ENCODE measurements at regions not wholly inside any gene's neighbourhood (a gene's known extent, or its start where the extent isn't known, plus 50 kb on each side); places are given as distances from the start of the nearest gene placed in this dataset.

- Histone ChIP-seq H3K27me3 (no peaks in the 10 kb centered on the region), H3K4me1 (peaks cover 0 to 6% (median 0%) of the 10 kb centered on the region in 4 donors), H3K9me3 (no peaks in the 10 kb centered on the region), H3K27ac (no peak overlapping the region), H3K4me3 (no peak overlapping the region), H3K36me3 (no peaks in the 10 kb centered on the region)
- TF ChIP-seq CTCF (IDR thresholded peaks at IDR 0.05), result no peak
- no peak for TF ChIP-seq EP300 (IDR thresholded peaks at IDR 0.05)
- TF ChIP-seq POLR2A (IDR thresholded peaks at IDR 0.05), result no peak
- no peak for DNase-seq (ENCODE audit: low spot score in 2 of 2)
- 8 to 12% methylated on average over 3 of the region's 3 CpGs for WGBS, 2 donors
These were observed 281.9 kb upstream of the DPH6 start for GRCh38 chr15:35827911-35828310.

GRCh38 chr15:35833581-35833980, 287.6 kb upstream of the DPH6 start:
- 89 to 92% methylated on average over 1 of the region's 1 CpG for WGBS, 2 donors
- Histone ChIP-seq H3K27ac (no peak overlapping the region), H3K9me3 (no peaks in the 10 kb centered on the region), H3K36me3 (no peaks in the 10 kb centered on the region), H3K27me3 (no peaks in the 10 kb centered on the region), H3K4me1 (no peaks in the 10 kb centered on the region), H3K4me3 (no peak overlapping the region)
- no peak for TF ChIP-seq CTCF (IDR thresholded peaks at IDR 0.05)
- no peak for TF ChIP-seq POLR2A (IDR thresholded peaks at IDR 0.05)
- no peak for TF ChIP-seq EP300 (IDR thresholded peaks at IDR 0.05)
- no peak for DNase-seq (ENCODE audit: low spot score in 2 of 2)

GRCh38 chr15:35834216-35834830, 288.4 kb upstream of the DPH6 start:
- WGBS, 2 donors, result 38 to 45% methylated on average over 4 of the region's 4 CpGs
- DNase-seq (ENCODE audit: low spot score in 2 of 2), result no peak
- Histone ChIP-seq H3K4me1 (no peaks in the 10 kb centered on the region), H3K4me3 (no peak overlapping the region), H3K27me3 (no peaks in the 10 kb centered on the region), H3K9me3 (no peaks in the 10 kb centered on the region), H3K36me3 (no peaks in the 10 kb centered on the region), H3K27ac (no peak overlapping the region)
- TF ChIP-seq POLR2A (IDR thresholded peaks at IDR 0.05) (no peak), CTCF (IDR thresholded peaks at IDR 0.05) (no peak), EP300 (IDR thresholded peaks at IDR 0.05) (no peak)

DNA sequence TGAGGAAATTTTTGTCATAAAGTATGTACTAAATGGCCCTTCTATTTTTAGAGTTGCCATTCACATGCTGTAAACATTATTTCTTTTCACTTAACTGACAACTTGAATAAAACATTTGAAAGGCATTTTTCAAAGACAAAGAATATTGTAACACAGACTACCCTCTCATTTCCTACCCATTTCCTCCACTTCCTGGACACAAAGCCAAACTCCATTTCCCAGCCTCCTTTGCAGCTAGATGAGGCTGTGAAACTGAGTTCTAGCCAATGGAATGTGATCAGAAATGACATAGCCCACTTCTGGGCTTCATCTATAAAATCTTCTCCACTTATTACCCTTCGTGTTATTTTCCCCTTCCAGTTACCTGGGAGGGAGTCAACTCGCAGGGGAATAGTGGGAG, 288.9 kb upstream of the DPH6 start:
- Histone ChIP-seq H3K36me3 (no peaks in the 10 kb centered on the region), H3K4me1 (no peaks in the 10 kb centered on the region), H3K27ac (no peak overlapping the region), H3K27me3 (no peaks in the 10 kb centered on the region), H3K4me3 (no peak overlapping the region), H3K9me3 (no peaks in the 10 kb centered on the region)
- TF ChIP-seq EP300 (IDR thresholded peaks at IDR 0.05) (no peak), CTCF (IDR thresholded peaks at IDR 0.05) (no peak), POLR2A (IDR thresholded peaks at IDR 0.05) (no peak)
- WGBS, 2 donors, result 87 to 94% methylated on average over 2 of the region's 2 CpGs
- DNase-seq (ENCODE audit: low spot score in 2 of 2), result no peak

DNA sequence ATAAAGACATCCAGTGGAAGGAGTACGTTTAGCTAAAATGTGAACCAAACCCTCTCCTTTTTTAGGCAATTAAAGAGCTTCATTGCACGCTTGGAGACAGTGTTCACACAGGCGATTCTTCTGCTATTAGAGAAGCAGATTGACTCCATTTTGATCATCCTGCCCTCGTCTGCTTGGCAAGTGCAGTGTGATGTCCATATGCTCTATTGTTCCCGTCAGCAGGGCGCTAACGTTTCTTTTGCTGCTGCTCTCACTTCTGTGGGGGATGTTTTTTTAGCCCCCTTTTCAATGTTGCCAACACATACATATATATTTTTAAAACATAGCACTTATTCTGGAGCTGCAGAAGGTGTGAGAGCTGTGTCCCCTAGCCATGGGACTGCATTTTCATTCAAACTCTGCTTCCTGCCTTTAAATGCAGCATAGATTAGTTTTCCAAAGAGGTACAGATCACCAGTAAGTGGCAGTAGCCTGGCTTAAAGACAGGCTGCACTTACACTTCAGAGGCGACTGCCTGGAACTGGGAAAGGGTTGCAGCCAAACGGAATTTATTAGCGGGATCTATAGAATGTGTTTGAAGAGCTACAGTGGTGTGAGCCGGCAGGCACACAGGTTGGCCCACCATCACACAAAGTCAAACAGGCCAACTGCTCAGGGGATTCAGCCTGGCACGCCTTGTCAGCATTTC, 292.6 kb upstream of the DPH6 start:
- DNase-seq (ENCODE audit: low spot score in 2 of 2), result no peak
- Histone ChIP-seq H3K27ac (no peak overlapping the region), H3K9me3 (no peaks in the 10 kb centered on the region), H3K4me3 (no peak overlapping the region), H3K4me1 (no peaks in the 10 kb centered on the region), H3K36me3 (no peaks in the 10 kb centered on the region), H3K27me3 (no peaks in the 10 kb centered on the region)
- 84 to 88% methylated on average over 12 of the region's 12 CpGs for WGBS, 2 donors
- TF ChIP-seq CTCF (IDR thresholded peaks at IDR 0.05), result no peak

Measured in tibial nerve (tissue), 4 donors.